CD4-positive, CD25-positive, alpha-beta regulatory T cell (primary cell): ENCODE measurements at regions not wholly inside any gene's neighbourhood (a gene's known extent, or its start where the extent isn't known, plus 50 kb on each side); places are given as distances from the start of the nearest gene placed in this dataset.

Experiments used
- ATAC-seq, 2 donors: fragments of 150-1000 bp; cut with Tn5 transposase; one replicate each; pipeline ENCODE4 v1.10.0; 2021; ENCODE audit warnings: low read depth in 2 of 2, moderate number of reproducible peaks in 2 of 2, moderate library complexity in 1 of 2
- DNase-seq, 3 donors: peaks; one replicate each; pipeline versions ENCODE4 v3.0.0 to v3.0.0-alpha.2; 2012 to 2022; ENCODE audit warnings: mixed read lengths in 1 of 3
- H3K27ac ChIP-seq: one replicate; pipeline ENCODE4 v1.7.0; 2013; ENCODE audit warnings: mild to moderate bottlenecking, low read length; ENCODE audit not compliant: insufficient read depth, poor library complexity, severe bottlenecking
- H3K27me3 ChIP-seq: one replicate; pipeline ENCODE4 v1.7.0; 2013; ENCODE audit warnings: low read length; ENCODE audit not compliant: control insufficient read depth, insufficient read depth
- H3K36me3 ChIP-seq: one replicate; pipeline ENCODE4 v1.7.0; 2013; ENCODE audit warnings: mild to moderate bottlenecking, low read length, moderate library complexity; ENCODE audit not compliant: control insufficient read depth, insufficient read depth
- H3K4me1 ChIP-seq: 2 replicates; pipeline ENCODE4 v1.7.0; 2013; ENCODE audit warnings: mild to moderate bottlenecking, low read length; ENCODE audit not compliant: insufficient read depth, control insufficient read depth, poor library complexity, severe bottlenecking
- H3K4me3 ChIP-seq: one replicate; pipeline ENCODE4 v1.7.0; 2013; ENCODE audit warnings: low read depth, mild to moderate bottlenecking, low read length, moderate library complexity
- H3K9me3 ChIP-seq, 2 experiments: 1 replicate in 1 of 2; 2 replicates in 1 of 2; pipeline ENCODE4 v1.7.0; 2013; ENCODE audit warnings: low read length in 2 of 2, mild to moderate bottlenecking in 1 of 2, moderate library complexity in 1 of 2; ENCODE audit not compliant: control insufficient read depth in 2 of 2
- H3K27ac Mint-ChIP-seq, 3 donors: one replicate each; pipeline ENCODE4 v1.8.0; 2020 to 2022; ENCODE audit warnings: mild to moderate bottlenecking in 3 of 3, mixed read lengths in 3 of 3, moderate library complexity in 2 of 3
- H3K27me3 Mint-ChIP-seq: one replicate; pipeline ENCODE4 v1.8.0; 2022; ENCODE audit warnings: mild to moderate bottlenecking, mixed read lengths
- H3K36me3 Mint-ChIP-seq: one replicate; pipeline ENCODE4 v1.8.0; 2020; ENCODE audit warnings: mixed read lengths
- H3K4me1 Mint-ChIP-seq, 4 donors: one replicate each; pipeline ENCODE4 v1.8.0; 2020 to 2022; ENCODE audit warnings: mixed read lengths in 4 of 4, mild to moderate bottlenecking in 1 of 4
- H3K4me3 Mint-ChIP-seq, 4 donors: one replicate each; pipeline ENCODE4 v1.8.0; 2020 to 2022; ENCODE audit warnings: mild to moderate bottlenecking in 4 of 4, mixed read lengths in 4 of 4, moderate library complexity in 3 of 4
- H3K9me3 Mint-ChIP-seq, 7 donors: one replicate each; pipeline ENCODE4 v1.8.0; 2020 to 2022; ENCODE audit warnings: mixed read lengths in 7 of 7, mild to moderate bottlenecking in 3 of 7, moderate library complexity in 2 of 7

DNA sequence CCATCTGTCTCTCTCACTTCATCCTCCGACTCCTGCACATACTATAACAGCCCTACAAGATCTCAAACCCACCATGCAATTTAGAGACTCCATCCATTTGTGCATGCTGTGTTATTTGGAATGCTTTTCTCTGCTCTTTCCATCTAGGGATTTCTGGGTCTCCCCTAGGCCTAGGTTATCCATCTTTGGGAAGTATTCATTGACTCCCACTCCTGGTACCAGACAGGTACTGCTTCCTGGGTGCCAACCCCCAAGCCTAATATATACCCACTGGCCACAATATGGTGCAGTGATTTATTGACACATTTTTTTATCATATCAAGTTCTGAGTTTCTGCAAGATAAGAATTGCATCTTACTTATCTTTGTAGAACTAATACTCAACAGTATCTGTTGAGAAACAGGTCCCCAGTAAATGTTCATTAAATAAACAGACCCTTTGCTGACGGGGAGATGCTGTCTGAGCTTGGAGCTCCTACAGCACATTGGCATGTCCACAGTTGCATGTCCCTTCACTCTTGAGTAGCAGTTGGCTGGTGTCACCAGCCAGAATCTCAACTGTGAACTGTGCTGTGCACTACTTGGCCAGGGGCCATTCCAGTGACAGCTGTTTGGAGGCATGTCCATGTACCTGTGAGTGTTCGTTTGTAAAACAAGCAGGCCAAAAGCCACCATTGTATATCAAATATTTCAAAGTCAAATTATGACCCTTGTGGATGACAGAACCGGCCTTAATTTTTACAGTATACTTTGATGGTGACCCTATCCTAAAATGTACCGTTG, 223.3 kb upstream of the NFE2L3 start:
- no peaks in the 10 kb centered on the region for H3K4me1 Mint-ChIP-seq
- ATAC-seq, result no peak

DNA sequence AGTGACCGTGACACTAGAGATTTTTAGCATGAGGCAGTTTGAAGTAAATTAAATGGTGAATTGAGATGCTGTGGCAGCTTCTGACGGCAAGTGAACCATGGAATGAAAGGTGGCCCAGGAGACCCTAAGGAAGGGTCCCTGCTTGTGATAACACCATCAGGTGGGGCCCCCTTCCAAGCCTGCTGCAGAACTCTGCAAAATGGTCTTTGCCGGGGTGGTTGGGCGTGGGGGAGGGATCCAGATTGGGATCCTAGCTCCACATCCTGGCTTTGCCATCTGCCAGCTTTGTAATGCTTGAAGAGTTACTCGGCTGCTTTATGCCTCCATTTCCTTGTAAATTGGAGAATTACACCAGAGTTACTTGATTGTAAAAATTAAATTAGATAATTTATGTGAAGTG, 222.6 kb upstream of the NFE2L3 start:
- DNase-seq, result no peak
- no peak overlapping the region for H3K27ac Mint-ChIP-seq
- H3K27me3 Mint-ChIP-seq, result peaks cover 47% of the 10 kb centered on the region
- Histone ChIP-seq H3K9me3 (peaks cover 16 to 19% of the 10 kb centered on the region in 2 experiments), H3K36me3 (no peaks in the 10 kb centered on the region), H3K4me3 (no peak overlapping the region), H3K4me1 (no peaks in the 10 kb centered on the region), H3K27ac (no peak overlapping the region), H3K27me3 (peaks cover 17% of the 10 kb centered on the region)
- ATAC-seq, result no peak
- H3K4me1 Mint-ChIP-seq, result no peaks in the 10 kb centered on the region
- peaks cover 5 to 29% (median 14%) of the 10 kb centered on the region in 7 donors for H3K9me3 Mint-ChIP-seq
- H3K4me3 Mint-ChIP-seq, result no peak overlapping the region
- peaks cover 1% of the 10 kb centered on the region for H3K36me3 Mint-ChIP-seq

More for the DNA sequence above, 223.3 kb upstream of the NFE2L3 start:
- Mint-ChIP-seq H3K4me3 (no peak overlapping the region), H3K9me3 (peaks cover 0 to 22% (median 8%) of the 10 kb centered on the region in 7 donors), H3K36me3 (no peaks in the 10 kb centered on the region), H3K27ac (no peak overlapping the region), H3K27me3 (peaks cover 40% of the 10 kb centered on the region)
- DNase-seq, result no peak
- H3K4me3 ChIP-seq, result no peak overlapping the region
- no peaks in the 10 kb centered on the region for H3K36me3 ChIP-seq
- H3K4me1 ChIP-seq, result no peaks in the 10 kb centered on the region
- peaks cover 9 to 12% of the 10 kb centered on the region in 2 experiments for H3K9me3 ChIP-seq
- no peak overlapping the region for H3K27ac ChIP-seq
- H3K27me3 ChIP-seq, result peaks cover 15% of the 10 kb centered on the region

DNA sequence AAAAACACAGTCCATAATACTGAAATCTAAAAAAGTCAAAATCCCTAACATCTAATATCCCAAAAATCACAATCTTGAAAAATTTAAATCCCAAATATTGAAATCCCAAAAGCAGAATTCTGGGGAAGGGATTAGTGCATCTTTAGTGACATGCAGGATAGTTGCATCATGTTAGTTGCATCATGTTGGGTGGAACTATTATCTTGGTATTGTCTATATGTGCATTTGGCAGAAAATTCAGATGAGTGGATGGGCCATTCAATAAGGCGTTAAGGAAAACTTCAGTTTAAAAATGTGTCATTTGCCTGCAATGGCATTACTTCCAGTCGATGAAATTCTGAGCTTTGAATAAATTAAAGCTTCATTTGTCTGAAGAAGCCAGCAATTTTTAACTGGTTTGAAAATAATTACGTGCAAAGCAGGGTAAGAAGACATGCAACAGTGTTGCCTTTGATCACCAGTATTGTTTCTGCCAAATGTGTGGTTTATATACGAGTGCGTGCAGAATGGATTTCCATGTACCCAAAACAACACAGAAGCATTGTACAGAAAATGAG, 221.4 kb upstream of the NFE2L3 start:
- Histone ChIP-seq H3K27me3 (peaks cover 17% of the 10 kb centered on the region), H3K27ac (no peak overlapping the region), H3K4me1 (no peaks in the 10 kb centered on the region), H3K4me3 (no peak overlapping the region), H3K9me3 (peaks cover 21 to 23% of the 10 kb centered on the region in 2 experiments), H3K36me3 (no peaks in the 10 kb centered on the region)
- ATAC-seq, result no peak
- peaks cover 4% of the 10 kb centered on the region for H3K36me3 Mint-ChIP-seq
- DNase-seq, result no peak
- H3K4me3 Mint-ChIP-seq, result no peak overlapping the region
- H3K27me3 Mint-ChIP-seq, result peaks cover 57% of the 10 kb centered on the region
- no peaks in the 10 kb centered on the region for H3K4me1 Mint-ChIP-seq
- H3K9me3 Mint-ChIP-seq, result peaks cover 9 to 39% (median 16%) of the 10 kb centered on the region in 7 donors
- H3K27ac Mint-ChIP-seq, result no peak overlapping the region

DNA sequence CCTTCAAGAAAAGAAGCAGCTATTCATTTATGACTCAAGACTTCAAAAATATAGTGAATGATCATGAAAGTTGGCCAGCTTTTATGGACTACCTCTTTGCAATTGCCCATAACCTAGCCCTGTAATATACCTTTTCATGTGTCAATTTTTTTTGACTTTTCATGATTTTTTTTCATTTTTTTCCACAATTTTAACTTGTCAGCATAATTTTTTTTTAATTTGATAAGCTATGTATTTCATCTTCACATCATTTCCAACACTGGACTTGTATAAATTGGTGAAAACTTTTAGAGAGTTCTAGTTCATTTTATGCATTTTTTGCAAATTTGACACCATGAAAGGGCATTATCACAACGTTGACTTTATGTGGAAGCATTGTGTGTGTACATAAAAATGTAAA, 220.8 kb upstream of the NFE2L3 start:
- no peak overlapping the region for H3K27ac ChIP-seq
- no peak overlapping the region for H3K27ac Mint-ChIP-seq
- H3K36me3 Mint-ChIP-seq, result peaks cover 4% of the 10 kb centered on the region
- no peaks in the 10 kb centered on the region for H3K4me1 ChIP-seq
- no peaks in the 10 kb centered on the region for H3K4me1 Mint-ChIP-seq
- no peak overlapping the region for H3K4me3 Mint-ChIP-seq
- peaks cover 9 to 39% (median 16%) of the 10 kb centered on the region in 7 donors for H3K9me3 Mint-ChIP-seq
- peaks cover 17% of the 10 kb centered on the region for H3K27me3 ChIP-seq
- ATAC-seq, result no peak
- no peak for DNase-seq
- H3K9me3 ChIP-seq, result peaks cover 21 to 23% of the 10 kb centered on the region in 2 experiments
- H3K36me3 ChIP-seq, result no peaks in the 10 kb centered on the region
- no peak overlapping the region for H3K4me3 ChIP-seq
- peaks cover 57% of the 10 kb centered on the region for H3K27me3 Mint-ChIP-seq

DNA sequence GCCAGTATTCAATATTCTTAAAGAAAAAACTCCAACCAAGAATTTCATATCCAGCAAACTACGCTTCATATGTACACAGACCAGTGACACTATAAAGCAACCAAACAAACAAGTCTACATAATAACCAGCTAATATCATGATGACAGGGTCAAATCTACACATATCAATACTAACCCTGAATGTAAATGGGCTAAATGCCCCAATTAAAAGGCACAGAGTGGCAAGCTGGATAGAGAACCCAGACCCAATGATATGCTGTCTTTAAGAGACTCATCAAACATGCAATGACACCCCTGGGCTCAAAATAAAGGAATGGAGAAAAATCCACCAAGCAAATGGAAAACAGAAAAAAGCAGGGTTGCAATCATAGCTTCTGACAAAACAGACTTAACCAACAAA, 218.1 kb upstream of the NFE2L3 start:
- peaks cover 41% of the 10 kb centered on the region for H3K27me3 Mint-ChIP-seq
- H3K9me3 Mint-ChIP-seq, result peaks cover 9 to 32% (median 16%) of the 10 kb centered on the region in 7 donors
- H3K36me3 Mint-ChIP-seq, result peaks cover 4% of the 10 kb centered on the region
- peaks cover 21 to 23% of the 10 kb centered on the region in 2 experiments for H3K9me3 ChIP-seq
- no peak for ATAC-seq
- no peaks in the 10 kb centered on the region for H3K4me1 Mint-ChIP-seq
- no peak overlapping the region for H3K27ac Mint-ChIP-seq
- no peak overlapping the region for H3K4me3 Mint-ChIP-seq
- H3K27me3 ChIP-seq, result peaks cover 17% of the 10 kb centered on the region
- no peaks in the 10 kb centered on the region for H3K36me3 ChIP-seq
- no peak for DNase-seq
- no peak overlapping the region for H3K4me3 ChIP-seq
- H3K4me1 ChIP-seq, result no peaks in the 10 kb centered on the region
- no peak overlapping the region for H3K27ac ChIP-seq

DNA sequence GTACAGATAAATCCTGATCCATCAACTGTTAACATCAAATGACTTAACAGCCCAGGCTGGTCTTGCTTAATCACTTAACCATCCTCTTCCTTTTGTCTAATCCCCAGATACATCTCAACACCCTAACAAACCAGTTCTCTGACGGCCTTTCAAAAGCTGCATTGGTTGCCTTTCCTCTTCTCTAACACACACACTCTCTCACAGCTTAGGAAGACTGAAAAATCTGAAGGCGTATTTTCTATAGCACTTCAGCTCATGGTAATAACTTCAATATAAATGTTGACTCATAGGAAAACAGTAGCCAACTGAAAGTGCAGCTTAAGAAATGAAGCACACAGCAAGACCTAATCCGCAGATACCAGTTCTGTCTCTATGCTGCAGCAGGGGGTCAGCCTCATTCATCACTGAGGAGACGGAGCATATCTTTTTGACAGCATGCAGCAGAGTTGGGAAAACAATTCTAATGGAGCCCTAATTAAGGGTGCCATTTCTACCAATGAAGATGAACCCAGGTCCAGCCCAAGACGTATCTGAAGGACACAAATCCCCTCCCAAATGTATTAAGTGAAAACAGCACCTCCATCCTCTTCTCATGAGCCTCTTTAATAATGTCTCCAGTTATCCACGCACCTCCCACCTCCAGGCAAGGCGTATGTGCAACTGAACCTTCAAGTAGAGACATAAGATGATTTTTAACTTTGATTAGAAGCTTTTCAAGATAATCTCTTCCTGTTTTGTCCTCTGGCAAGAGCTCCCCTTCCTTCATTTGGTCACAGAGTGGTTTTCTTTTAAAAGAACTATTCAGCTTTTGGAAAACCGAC, 211.7 kb upstream of the NFE2L3 start:
- peaks cover 4% of the 10 kb centered on the region for H3K27me3 ChIP-seq
- H3K4me3 ChIP-seq, result peak overlapping the region; percentile 54
- no peak overlapping the region for H3K27ac ChIP-seq
- Mint-ChIP-seq H3K4me1 (peaks cover 9 to 15% (median 13%) of the 10 kb centered on the region in 4 donors), H3K36me3 (no peaks in the 10 kb centered on the region), H3K27ac (peak overlapping the region in 1 of 3 donors; percentile 62), H3K4me3 (peak overlapping the region in 3 of 4 donors; percentile 17 to 44 (median 19)), H3K27me3 (peaks cover 6% of the 10 kb centered on the region), H3K9me3 (peaks cover 0 to 1% (median 0%) of the 10 kb centered on the region in 7 donors)
- H3K9me3 ChIP-seq, result no peaks in the 10 kb centered on the region
- H3K36me3 ChIP-seq, result no peaks in the 10 kb centered on the region
- H3K4me1 ChIP-seq, result peaks cover 6% of the 10 kb centered on the region
- peak in 1 of 3 donors; percentile 7 for DNase-seq
- no peak for ATAC-seq

DNA sequence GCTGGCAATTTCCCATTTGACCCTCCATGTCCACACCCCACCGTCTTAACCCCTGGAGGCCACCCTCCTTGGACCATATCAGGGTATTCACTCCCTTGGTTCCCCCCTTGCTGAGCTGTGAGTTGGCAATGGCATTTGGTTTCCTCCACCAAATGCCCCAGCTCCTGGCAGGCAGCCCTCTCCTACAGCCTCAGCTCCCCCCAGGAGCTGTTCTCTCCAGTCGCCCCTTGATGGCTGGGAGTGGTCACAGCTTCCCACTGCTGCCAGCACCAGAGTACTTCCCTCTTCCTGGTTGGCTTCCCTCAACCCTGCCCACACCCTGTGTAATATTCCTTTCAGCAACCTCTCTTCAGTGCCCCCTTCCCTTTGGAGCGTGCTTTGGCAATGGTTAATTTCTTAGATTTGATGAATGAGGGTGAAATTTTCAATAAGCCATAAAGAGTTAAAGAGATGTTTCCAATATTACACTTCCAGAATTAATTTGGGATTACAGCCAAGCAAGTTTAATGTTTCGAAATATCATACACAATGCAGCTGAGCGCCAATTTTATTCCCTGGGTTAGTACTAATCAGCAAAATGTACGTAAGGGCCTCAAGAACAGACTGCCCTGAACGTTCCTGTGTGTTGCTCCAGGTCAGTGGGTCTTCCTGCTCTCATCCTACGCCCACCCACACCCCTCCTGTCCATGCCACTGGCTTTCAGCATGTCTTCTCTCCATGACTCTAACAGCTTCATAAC, 207.1 kb upstream of the NFE2L3 start:
- no peak overlapping the region for H3K27ac ChIP-seq
- peaks cover 0 to 4% (median 0%) of the 10 kb centered on the region in 7 donors for H3K9me3 Mint-ChIP-seq
- peaks cover 19 to 27% (median 20%) of the 10 kb centered on the region in 4 donors for H3K4me1 Mint-ChIP-seq
- no peaks in the 10 kb centered on the region for H3K27me3 Mint-ChIP-seq
- H3K4me1 ChIP-seq, result peaks cover 12% of the 10 kb centered on the region
- no peaks in the 10 kb centered on the region for H3K9me3 ChIP-seq
- ATAC-seq (no peak), DNase-seq (no peak)
- no peaks in the 10 kb centered on the region for H3K36me3 Mint-ChIP-seq
- no peaks in the 10 kb centered on the region for H3K36me3 ChIP-seq
- no peak overlapping the region for H3K4me3 Mint-ChIP-seq
- H3K4me3 ChIP-seq, result no peak overlapping the region
- H3K27ac Mint-ChIP-seq, result peak overlapping the region in 1 of 3 donors; percentile 66
- H3K27me3 ChIP-seq, result peaks cover 2% of the 10 kb centered on the region
